Renal cortex interstitium (tissue), 11 donors: ENCODE measurements at regions not wholly inside any gene's neighbourhood (a gene's known extent, or its start where the extent isn't known, plus 50 kb on each side); places are given as distances from the start of the nearest gene placed in this dataset.
"Not testable (repeated sequence)": the region's sequence is repeated elsewhere in the genome, so short reads cannot be mapped to it uniquely, and the experiment has no call there.

ENCODE experiments used
- DNase-seq, 11 donors: peaks; one replicate each; pipeline ENCODE4 v3.0.0-alpha.2; 2013; ENCODE audit warnings: low read depth in 9 of 11, low spot score in 4 of 11; ENCODE audit errors: extremely low read depth in 1 of 11

GRCh38 chr18:47686806-47687205, 243.7 kb downstream of the SMAD2 start:
- no peak for DNase-seq

- DNase-seq: no peak
Measured at GRCh38 chr18:47683774-47684173, 246.7 kb downstream of the SMAD2 start.

- no peak for DNase-seq
Measured at GRCh38 chr18:47682876-47683275, 247.6 kb downstream of the SMAD2 start.

GRCh38 chr18:47680488-47680887, 250.0 kb downstream of the SMAD2 start:
- no peak for DNase-seq

- DNase-seq: no peak
Measured at GRCh38 chr18:47679864-47680263, 250.6 kb downstream of the SMAD2 start.

- DNase-seq: no peak
Measured at GRCh38 chr18:47677952-47678351, 252.5 kb downstream of the SMAD2 start.

- no peak for DNase-seq
Measured at GRCh38 chr18:47669815-47670214, 260.6 kb downstream of the SMAD2 start.

- no peak for DNase-seq
Measured at GRCh38 chr18:47658498-47658897, 272.0 kb downstream of the SMAD2 start.

- DNase-seq: no peak
Measured at GRCh38 chr18:47654988-47655387, 275.5 kb downstream of the SMAD2 start.

- no peak for DNase-seq
Measured at GRCh38 chr18:47644896-47645295, 285.6 kb downstream of the SMAD2 start.

GRCh38 chr18:47637551-47637950, 292.9 kb downstream of the SMAD2 start:
- DNase-seq: not testable (repeated sequence)

- DNase-seq: no peak
Measured at GRCh38 chr18:47635416-47635815, 295.0 kb downstream of the SMAD2 start.

GRCh38 chr18:47632970-47633635, 297.4 kb downstream of the SMAD2 start:
- no peak for DNase-seq

- peak in 2 of 11 donors; percentile 6 to 10 for DNase-seq
Measured at GRCh38 chr18:47628893-47629292, 301.6 kb downstream of the SMAD2 start.

GRCh38 chr18:47628240-47628781, 302.1 kb downstream of the SMAD2 start:
- DNase-seq: no peak

- no peak for DNase-seq
Measured at GRCh38 chr18:47627030-47627429, 303.4 kb downstream of the SMAD2 start.

GRCh38 chr18:47619771-47620448, 310.5 kb downstream of the SMAD2 start:
- DNase-seq: no peak

- DNase-seq: no peak
Measured at GRCh38 chr18:47618758-47619157, 311.7 kb downstream of the SMAD2 start.

- no peak for DNase-seq
Measured at GRCh38 chr18:47615043-47615442, 315.4 kb downstream of the SMAD2 start.

GRCh38 chr18:47613929-47614328, 316.5 kb downstream of the SMAD2 start:
- DNase-seq: no peak

GRCh38 chr18:47611649-47612048, 318.8 kb downstream of the SMAD2 start:
- no peak for DNase-seq
